ENCODE measurements at regions not wholly inside any gene's neighbourhood (a gene's known extent, or its start where the extent isn't known, plus 50 kb on each side); places are given as distances from the start of the nearest gene placed in this dataset.

DNA sequence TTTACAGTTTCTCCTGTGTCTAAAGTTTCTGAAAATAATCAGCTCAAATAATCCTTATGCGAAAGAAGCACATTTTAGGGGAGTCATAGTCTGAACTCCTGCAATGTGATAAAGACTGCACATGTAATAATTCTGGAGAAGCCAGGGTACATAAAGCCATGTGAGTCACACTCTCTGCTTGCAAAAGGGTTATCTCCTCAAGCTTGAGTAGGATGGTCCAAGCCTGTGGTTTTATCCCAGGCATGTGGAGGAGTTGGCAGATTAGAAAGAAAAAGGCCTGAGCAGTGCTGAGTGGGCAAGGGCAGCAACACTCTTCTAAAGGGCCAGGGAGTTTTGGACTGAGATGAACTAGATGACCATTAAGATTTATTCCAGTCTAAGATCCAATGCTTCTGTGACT is 220.4 kb downstream of the RHOU start:
- Mint-ChIP-seq H3K9me3 (peaks cover 2% of the 10 kb centered on the region), H3K4me3 (no peak overlapping the region), H3K4me1 (no peaks in the 10 kb centered on the region), H3K36me3 (ENCODE audit: low read depth) (no peaks in the 10 kb centered on the region), H3K27me3 (peaks cover 9% of the 10 kb centered on the region), H3K27ac (no peak overlapping the region)
- TF ChIP-seq, protein P1, sequence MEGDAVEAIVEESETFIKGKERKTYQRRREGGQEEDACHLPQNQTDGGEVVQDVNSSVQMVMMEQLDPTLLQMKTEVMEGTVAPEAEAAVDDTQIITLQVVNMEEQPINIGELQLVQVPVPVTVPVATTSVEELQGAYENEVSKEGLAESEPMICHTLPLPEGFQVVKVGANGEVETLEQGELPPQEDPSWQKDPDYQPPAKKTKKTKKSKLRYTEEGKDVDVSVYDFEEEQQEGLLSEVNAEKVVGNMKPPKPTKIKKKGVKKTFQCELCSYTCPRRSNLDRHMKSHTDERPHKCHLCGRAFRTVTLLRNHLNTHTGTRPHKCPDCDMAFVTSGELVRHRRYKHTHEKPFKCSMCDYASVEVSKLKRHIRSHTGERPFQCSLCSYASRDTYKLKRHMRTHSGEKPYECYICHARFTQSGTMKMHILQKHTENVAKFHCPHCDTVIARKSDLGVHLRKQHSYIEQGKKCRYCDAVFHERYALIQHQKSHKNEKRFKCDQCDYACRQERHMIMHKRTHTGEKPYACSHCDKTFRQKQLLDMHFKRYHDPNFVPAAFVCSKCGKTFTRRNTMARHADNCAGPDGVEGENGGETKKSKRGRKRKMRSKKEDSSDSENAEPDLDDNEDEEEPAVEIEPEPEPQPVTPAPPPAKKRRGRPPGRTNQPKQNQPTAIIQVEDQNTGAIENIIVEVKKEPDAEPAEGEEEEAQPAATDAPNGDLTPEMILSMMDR (IDR thresholded peaks at IDR 0.05) = no peak
- POLR2A ChIA-PET = no interaction called here
- DNase-seq = no peak
- CTCF ChIA-PET = no interaction called here
- no peak for ATAC-seq (ENCODE audit: low read depth)
- intact Hi-C loops (cut with micrococcal nuclease) = no loop called here

DNA sequence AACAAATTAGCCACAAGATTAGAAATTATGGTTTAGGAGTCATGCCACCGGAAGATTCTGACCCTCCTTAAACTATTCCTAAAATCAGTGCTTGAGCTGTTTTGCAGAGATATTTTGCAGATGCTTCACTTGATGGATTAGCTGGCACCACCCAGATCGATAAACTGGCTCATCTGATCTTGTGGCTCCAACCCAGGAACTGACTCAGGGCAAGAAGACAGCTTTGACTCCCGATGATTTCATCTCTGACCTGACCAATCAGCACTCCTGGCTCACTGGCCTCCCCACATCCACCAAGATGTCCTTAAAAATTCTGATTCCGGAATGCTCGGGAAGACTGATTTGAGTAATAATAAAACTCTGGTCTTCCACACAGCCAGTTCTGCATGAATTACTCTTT is 221.6 kb downstream of the RHOU start:
- CTCF ChIA-PET = no interaction called here
- DNase-seq (no peak), ATAC-seq (ENCODE audit: low read depth) (no peak)
- POLR2A ChIA-PET = no interaction called here
- H3K36me3 Mint-ChIP-seq (ENCODE audit: low read depth) = no peaks in the 10 kb centered on the region
- peaks cover 9% of the 10 kb centered on the region for H3K27me3 Mint-ChIP-seq
- H3K9me3 Mint-ChIP-seq = peaks cover 2% of the 10 kb centered on the region
- no peak overlapping the region for H3K4me3 Mint-ChIP-seq
- TF ChIP-seq, protein P1 (IDR thresholded peaks at IDR 0.05) = no peak
- intact Hi-C loops (cut with micrococcal nuclease) = no loop called here
- H3K27ac Mint-ChIP-seq = no peak overlapping the region
- H3K4me1 Mint-ChIP-seq = no peaks in the 10 kb centered on the region

GRCh38 chr1:228957535-228957934 is 222.3 kb downstream of the RHOU start:
- Mint-ChIP-seq H3K27ac (no peak overlapping the region), H3K9me3 (peaks cover 2% of the 10 kb centered on the region), H3K36me3 (ENCODE audit: low read depth) (no peaks in the 10 kb centered on the region), H3K4me3 (no peak overlapping the region), H3K4me1 (no peaks in the 10 kb centered on the region), H3K27me3 (peaks cover 9% of the 10 kb centered on the region)
- ChIA-PET POLR2A (no interaction called here), CTCF (no interaction called here)
- TF ChIP-seq, protein P1 (IDR thresholded peaks at IDR 0.05) = no peak
- intact Hi-C loops (cut with micrococcal nuclease) = no loop called here
- no peak for DNase-seq
- no peak for ATAC-seq (ENCODE audit: low read depth)

DNA sequence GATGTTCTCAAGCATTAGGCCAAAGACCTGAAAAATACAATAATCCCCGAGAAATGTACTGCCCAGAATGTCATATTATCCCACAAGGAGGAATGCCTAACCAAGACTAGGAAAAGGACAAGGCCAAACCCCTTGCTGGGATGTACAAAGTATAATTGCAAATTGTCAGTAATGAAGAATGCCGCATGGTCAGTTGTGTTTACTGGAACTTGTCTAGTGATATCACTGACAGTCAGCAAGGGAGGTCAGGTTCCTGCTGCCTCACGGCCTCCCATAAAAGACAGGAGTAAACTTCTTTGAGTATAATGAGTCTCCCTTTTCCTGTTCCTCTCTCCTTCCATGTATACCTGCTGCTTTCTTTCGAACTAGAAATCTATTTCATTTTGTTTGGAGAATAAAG is 222.8 kb downstream of the RHOU start:
- no peak overlapping the region for H3K27ac Mint-ChIP-seq
- ATAC-seq (ENCODE audit: low read depth) (no peak), DNase-seq (no peak)
- ChIA-PET POLR2A (no interaction called here), CTCF (no interaction called here)
- H3K27me3 Mint-ChIP-seq = peaks cover 9% of the 10 kb centered on the region
- H3K36me3 Mint-ChIP-seq (ENCODE audit: low read depth) = no peaks in the 10 kb centered on the region
- no peaks in the 10 kb centered on the region for H3K4me1 Mint-ChIP-seq
- intact Hi-C loops (cut with micrococcal nuclease) = no loop called here
- no peak overlapping the region for H3K4me3 Mint-ChIP-seq
- H3K9me3 Mint-ChIP-seq = peaks cover 2% of the 10 kb centered on the region
- TF ChIP-seq, protein P1 (IDR thresholded peaks at IDR 0.05) = no peak

DNA sequence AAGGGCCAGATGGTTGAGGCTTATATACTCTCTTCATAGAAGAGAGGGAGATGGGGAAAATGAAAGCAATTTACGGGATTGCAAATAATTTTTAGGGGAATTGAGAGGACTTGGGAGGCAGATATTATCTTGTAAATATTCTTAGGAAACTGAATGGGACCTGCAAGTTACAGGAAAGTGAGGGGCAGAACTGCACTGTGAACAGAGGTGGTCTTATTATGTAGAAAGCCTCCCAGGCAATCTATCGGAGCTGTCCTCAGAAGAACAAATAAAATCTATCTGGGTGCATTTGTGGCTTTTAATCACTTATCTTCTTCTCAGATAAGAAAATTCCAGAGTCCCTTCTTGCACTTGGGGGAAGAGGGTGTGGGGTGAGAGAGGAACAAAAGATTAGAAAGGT is 223.5 kb downstream of the RHOU start:
- Mint-ChIP-seq H3K9me3 (peaks cover 2% of the 10 kb centered on the region), H3K27me3 (peaks cover 9% of the 10 kb centered on the region), H3K4me1 (no peaks in the 10 kb centered on the region), H3K27ac (no peak overlapping the region), H3K4me3 (no peak overlapping the region), H3K36me3 (ENCODE audit: low read depth) (no peaks in the 10 kb centered on the region)
- TF ChIP-seq, protein P1 (IDR thresholded peaks at IDR 0.05) = no peak
- intact Hi-C loops (cut with micrococcal nuclease) = no loop called here
- no peak for DNase-seq
- POLR2A ChIA-PET = no interaction called here
- CTCF ChIA-PET = no interaction called here
- ATAC-seq (ENCODE audit: low read depth) = no peak

Data from activated B cell treated with CpG ODN at 0.5 μM for 24 hours (primary cell).